Adrenal gland (tissue), 5 donors: ENCODE measurements at regions not wholly inside any gene's neighbourhood (a gene's known extent, or its start where the extent isn't known, plus 50 kb on each side); places are given as distances from the start of the nearest gene placed in this dataset.

Experiments
- CTCF ChIP-seq, 6 experiments: fragments of 450-650 bp in 4 of 6; fragments of 200-600 bp in 2 of 6; sonication (generic) in 1 of 6; IDR thresholded peaks; 1 replicate in 5 of 6; 2 replicates in 1 of 6; pipeline versions ENCODE4 v1.5.1 to v1.8.0; 2016 to 2021; ENCODE audit warnings: antibody characterized with exemption in 6 of 6, mild to moderate bottlenecking in 2 of 6, moderate library complexity in 1 of 6
- POLR2A ChIP-seq, 2 donors: fragments of 450-650 bp; IDR thresholded peaks; one replicate each; pipeline ENCODE4 v1.6.1; 2017; ENCODE audit warnings: antibody characterized with exemption in 2 of 2, mild to moderate bottlenecking in 2 of 2, moderate library complexity in 1 of 2
- donor health status: DM: no; HTN: no; CAD: no.

DNA sequence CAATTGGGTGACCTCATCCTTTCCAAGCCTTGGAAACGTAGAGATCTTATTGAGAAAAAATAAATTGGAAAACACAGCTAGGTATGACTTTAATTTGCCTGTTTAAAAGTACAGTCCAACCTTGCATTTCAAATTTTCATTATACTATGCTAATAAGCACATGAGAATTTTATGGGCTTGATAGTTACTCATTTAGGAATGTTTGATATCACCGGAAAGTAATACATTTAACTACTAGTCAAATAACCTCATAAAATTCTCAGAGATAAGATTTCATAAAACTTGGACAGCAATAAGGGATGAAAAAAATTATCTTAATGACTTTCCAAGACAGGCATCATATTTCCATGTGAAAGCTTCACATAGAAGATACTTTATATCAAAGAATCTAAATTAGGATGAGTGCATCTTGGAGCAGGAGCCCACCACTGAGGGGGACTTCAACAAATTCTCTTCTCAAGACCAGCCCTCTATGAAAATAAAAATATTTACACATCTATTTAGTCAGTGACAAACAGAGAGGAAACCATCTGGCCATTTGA lies 236.3 kb downstream of the EPHA7 start:
- no peak for TF ChIP-seq CTCF (IDR thresholded peaks at IDR 0.05)
- TF ChIP-seq POLR2A (IDR thresholded peaks at IDR 0.05): no peak
